Stimulated activated CD8-positive, alpha-beta memory T cell treated with anti-CD3 and anti-CD28 coated beads, Interleukin-12 subunit alpha, Interleukin-12 subunit beta, amount 100 ng/mL, for 1 hour (primary cell): ENCODE measurements at regions not wholly inside any gene's neighbourhood (a gene's known extent, or its start where the extent isn't known, plus 50 kb on each side); places are given as distances from the start of the nearest gene placed in this dataset.

Experiments used
- DNase-seq: peaks from one replicate; pipeline ENCODE4 v3.0.0-alpha.2; 2020; ENCODE audit warnings: low read depth

DNA sequence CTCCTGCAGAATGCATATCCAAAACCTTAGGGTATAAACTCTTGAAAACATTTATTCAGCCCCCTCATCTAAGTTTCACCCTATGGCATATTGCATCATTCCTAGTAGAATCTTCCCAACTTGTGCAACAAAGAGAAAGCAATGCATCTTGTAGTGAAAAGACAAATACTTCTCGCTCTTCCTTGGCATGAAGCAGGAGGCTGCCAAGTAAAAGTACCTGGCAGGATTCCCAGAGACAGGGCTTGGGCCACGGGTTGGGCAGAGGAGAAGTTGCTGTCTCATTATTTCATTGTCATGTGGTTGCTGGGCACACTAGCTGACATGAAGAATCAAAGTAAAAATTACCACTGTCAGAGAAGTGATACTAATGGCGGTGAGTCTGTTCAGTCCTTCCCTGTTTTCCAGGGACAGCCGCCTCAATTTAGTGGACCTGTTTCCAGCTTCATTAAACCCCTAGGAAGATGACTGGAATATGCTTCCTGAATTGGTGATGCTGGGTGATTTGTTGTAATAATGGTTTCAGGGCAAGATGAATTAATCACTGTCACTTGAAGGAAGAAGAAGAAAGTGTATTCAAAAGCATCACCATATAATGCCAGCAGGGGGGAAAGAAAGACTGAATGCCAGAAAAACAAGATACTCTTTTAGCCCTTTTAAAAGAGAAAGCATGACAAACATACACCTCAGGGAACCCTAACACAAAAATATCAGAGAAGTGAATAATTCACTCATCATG, 380.5 kb upstream of the IGFBP7 start:
- DNase-seq = no peak

GRCh38 chr4:57488366-57489162, 378.4 kb upstream of the IGFBP7 start:
- DNase-seq = no peak

- no peak for DNase-seq
Observed at GRCh38 chr4:57475424-57475823, 365.2 kb upstream of the IGFBP7 start.

DNA sequence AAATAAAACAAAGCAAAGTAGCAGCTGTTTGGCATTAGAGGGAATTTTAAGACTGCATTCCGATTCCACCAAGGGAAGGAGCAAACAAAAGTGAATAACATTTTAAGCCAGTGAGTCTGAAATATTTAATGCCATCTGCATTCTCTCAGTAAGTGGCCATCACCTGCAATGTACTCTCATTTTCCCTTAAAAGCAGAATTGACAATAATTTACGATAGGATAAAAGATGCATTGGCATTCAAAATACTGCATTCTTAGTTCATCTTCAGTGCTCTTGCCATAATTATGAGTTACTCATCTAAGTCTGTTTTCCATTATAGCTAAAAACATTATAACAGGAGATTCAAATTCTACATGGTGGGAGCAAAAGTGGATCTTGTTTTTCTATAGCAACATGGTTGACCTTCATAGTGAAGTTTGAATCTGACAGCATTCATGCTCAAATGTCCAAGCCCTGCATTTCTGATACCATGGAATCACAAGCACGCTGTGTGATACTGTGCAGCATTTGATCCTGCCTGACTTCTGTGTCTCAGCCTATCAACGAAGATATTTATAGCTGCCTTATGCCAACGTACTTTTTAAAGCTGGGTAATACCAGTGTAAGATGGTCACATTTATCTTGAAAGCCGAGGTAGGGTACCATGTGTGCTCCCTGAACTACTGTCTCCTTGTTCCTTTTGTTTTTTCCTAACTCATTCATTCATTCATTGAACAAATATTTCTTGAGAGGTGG, 355.3 kb upstream of the IGFBP7 start:
- DNase-seq = no peak

DNA sequence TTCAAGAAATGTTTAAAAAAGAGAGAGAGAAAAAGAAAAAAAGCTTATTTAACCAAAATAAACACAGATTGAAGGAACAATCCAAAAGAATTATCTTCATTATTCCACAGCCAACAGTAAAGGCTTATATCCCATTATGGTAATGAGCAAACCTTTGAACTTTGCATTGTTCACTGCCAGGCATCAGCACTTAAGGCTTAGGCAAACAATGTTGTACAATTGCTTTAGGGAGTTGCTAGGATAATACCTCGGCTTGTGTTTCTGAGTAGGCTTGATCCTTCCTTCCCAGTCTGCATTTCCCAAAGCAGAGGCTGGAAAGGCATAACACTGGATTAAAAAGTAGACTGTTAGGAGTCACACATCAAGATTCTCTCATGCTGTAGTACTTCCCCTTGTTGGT, 352.7 kb upstream of the IGFBP7 start:
- DNase-seq = no peak

DNA sequence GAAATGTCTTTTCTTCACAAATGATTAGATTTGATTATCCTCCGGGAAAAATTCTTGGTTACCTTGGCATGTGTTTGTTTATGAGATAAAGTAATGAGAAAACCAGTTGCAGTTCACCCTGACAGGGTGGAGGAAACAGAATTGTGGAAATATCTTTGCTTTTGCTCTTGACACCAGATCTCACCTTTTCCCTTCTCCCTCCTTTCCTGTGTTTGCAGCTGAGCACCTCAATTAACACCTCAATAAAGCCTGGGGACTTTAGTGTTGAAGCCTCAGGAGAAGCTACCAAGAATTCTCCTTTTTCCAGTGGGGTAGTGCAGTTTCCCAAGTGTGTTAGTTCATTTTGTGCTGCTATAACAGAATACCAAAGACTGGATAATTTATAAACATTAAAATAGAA, 350.8 kb upstream of the IGFBP7 start:
- no peak for DNase-seq

GRCh38 chr4:57448901-57449300, 338.7 kb upstream of the IGFBP7 start:
- no peak for DNase-seq

DNA sequence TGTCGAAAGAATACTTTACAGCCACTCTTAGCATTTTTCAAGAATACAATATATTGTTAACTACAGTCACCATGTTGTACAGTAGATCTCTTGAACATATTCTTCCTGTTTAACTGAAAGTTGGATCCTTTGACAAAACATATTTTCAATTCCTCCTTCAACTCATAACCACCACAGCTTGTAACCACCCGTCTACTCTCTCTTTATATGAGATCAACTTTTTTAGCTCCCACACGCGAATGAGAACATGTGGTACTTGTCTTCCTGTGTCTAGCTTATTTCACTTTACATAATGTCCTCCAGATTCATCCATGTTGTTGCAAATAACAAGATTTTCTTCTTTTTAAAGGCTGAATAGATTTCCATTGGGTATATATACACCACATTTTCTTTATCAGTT, 338.3 kb upstream of the IGFBP7 start:
- DNase-seq = no peak

GRCh38 chr4:57446266-57446665, 336.1 kb upstream of the IGFBP7 start:
- no peak for DNase-seq

DNA sequence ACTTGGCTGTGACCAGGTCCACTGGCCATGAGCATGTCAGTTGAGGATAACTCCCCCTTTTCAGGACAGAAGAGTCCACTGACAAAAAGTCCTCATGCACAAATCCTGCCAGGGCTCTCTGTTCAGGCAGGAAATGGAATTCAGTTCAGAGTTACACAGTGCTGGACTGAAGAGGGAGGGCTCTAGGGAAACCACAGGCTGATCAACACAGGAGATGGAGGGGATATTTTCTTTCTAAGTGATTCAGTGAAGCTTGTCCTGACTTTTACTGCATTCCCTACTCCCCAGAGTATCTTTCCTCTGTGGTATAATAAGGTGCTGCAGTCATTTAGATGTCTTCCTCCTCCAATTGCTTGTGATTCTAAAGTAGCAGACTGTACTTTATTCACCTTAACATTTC, 335.5 kb upstream of the IGFBP7 start:
- no peak for DNase-seq

- no peak for DNase-seq
Observed at GRCh38 chr4:57444671-57445070, 334.5 kb upstream of the IGFBP7 start.

DNA sequence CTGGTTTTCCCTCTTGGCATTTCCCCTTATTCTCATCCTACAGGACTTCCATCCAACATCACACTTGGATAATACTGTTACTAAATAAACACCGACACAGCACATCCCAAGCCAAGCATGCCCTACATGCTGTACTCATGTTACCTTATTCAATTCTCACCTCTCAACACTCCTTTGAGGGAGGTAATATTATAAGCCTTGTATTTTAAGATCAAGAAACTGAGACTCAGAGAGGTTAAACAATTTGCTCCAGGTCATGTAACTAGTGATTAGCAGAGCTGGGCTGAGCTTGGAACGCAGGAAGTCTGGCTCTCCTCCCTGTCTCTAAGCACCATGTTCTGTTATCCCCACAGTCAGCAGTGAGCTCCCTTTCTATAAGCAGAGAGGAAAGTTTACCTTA, 333.6 kb upstream of the IGFBP7 start:
- no peak for DNase-seq

DNA sequence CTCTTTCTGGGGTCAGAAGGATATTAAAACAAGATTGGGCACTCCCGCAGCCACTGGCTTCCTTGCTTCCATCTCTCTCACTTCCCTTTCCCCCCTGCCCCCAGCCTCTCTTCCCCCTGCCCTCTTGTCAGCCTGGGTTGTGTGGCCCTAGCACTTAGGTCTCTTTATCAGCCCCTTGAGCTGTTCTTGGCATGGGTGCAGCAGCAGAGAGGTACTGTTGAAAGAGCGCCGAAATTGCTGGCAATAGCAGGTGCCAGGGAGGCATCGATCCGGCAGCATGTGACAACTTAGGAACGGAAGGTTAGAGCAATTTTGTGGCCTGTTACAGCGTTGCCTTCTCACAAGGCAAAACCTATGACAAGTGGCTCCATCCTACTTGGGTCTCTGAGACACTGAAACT, 333.1 kb upstream of the IGFBP7 start:
- DNase-seq = no peak

GRCh38 chr4:57442831-57443291, 332.7 kb upstream of the IGFBP7 start:
- no peak for DNase-seq

- DNase-seq = no peak
Observed at GRCh38 chr4:57442241-57442640, 332.1 kb upstream of the IGFBP7 start.

- DNase-seq = no peak
Observed at GRCh38 chr4:57437649-57438048, 327.5 kb upstream of the IGFBP7 start.

GRCh38 chr4:57435300-57435699, 325.1 kb upstream of the IGFBP7 start:
- no peak for DNase-seq

- no peak for DNase-seq
Observed at GRCh38 chr4:57430726-57431125, 320.5 kb upstream of the IGFBP7 start.

DNA sequence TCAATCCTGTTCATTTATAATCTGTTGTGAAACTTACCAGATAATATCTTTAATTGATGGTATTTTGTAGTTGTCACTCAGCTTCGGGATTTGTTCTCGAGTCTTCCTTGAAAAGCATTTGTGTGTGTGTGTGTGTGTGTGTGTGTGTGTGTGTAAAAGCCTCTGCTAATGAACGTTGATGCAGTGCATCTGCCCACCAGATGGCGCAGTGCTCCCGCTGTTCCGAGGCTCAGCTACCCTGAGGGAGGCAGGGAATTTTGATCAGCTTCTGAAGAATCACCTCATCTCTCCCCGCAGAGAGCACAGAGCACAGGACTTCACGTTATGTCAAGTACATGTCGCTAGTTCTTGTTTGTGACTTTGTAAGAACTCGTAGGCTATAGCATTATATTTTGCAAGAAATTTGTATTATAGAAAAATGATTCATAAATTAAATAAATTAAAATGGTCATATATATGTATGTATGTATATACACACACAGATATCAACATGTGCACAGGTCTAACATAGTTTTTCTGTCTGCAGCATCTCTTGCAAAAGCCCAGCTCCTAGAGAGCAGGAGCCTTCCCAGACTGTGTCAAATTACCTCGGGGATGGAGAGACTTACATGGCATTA, 316.7 kb upstream of the IGFBP7 start:
- no peak for DNase-seq

DNA sequence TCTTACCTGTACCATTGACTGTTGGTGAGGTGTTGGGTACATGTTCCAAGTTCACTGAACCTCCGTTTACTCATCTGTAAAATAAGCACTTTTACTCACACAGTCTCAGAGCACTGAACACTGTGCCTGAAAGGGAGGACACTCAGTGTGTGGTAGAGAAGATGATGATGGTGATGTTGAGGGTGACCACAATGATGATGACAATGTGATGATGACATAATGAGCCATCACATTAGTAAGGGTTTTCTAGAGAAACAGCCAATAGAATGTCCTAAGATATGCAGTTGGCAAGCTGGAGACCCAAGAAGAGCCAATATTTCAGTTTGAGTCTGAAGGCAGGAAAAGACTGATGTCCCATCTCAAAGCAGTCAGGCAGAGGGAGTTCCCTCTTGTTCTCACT, 315.4 kb upstream of the IGFBP7 start:
- DNase-seq = no peak

- no peak for DNase-seq
Observed at GRCh38 chr4:57424232-57424897, 314.2 kb upstream of the IGFBP7 start.

DNA sequence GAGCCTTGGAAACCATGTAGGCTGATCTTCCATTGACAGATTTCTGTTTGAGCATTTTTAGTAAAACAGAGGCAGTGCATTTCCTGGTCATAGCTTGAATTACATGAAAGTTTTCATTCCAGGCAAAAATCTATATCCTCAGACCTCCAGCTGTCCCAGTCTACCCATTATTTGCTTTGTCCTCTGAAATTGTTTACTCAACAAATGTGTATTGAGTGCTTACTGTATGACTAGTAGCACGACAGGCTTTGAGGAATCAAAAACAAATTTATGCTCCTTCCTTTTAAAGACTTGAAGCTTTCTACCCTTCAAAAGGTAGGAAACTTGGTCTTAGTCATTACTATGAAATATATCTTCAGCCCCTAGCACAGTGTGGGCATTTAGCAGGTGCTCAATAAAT, 307.9 kb upstream of the IGFBP7 start:
- DNase-seq = no peak
